Esophagus squamous epithelium (tissue), 5 donors: ENCODE measurements at regions not wholly inside any gene's neighbourhood (a gene's known extent, or its start where the extent isn't known, plus 50 kb on each side); places are given as distances from the start of the nearest gene placed in this dataset.

Source experiments
- DNase-seq: peaks from one replicate; lab custom pipeline; 2025; lab: John Stamatoyannopoulos, UW
- H3K27ac ChIP-seq, 4 donors: fragments of 200-600 bp; sonication (generic); one replicate each; pipeline ENCODE4 v1.5.1; 2016 to 2019; ENCODE audit warnings: mild to moderate bottlenecking in 1 of 4
- H3K27me3 ChIP-seq, 4 donors: fragments of 200-600 bp; sonication (generic); 1 replicate in 3 of 4; 2 replicates in 1 of 4; pipeline versions ENCODE4 v1.5.1 to v1.6.0; 2017 to 2021; ENCODE audit warnings: antibody characterized with exemption in 1 of 4
- H3K36me3 ChIP-seq, 3 donors: fragments of 200-600 bp; sonication (generic); one replicate each; pipeline ENCODE4 v1.5.1; 2016 to 2019
- H3K4me1 ChIP-seq, 3 donors: fragments of 200-600 bp; sonication (generic); one replicate each; pipeline ENCODE4 v1.5.1; 2017 to 2019
- H3K4me3 ChIP-seq, 4 donors: fragments of 200-600 bp; sonication (generic); 1 replicate in 3 of 4; 2 replicates in 1 of 4; pipeline ENCODE4 v1.5.1; 2016 to 2019; ENCODE audit warnings: mild to moderate bottlenecking in 2 of 4, moderate library complexity in 1 of 4
- H3K9me3 ChIP-seq, 3 donors: fragments of 200-600 bp; sonication (generic); one replicate each; pipeline ENCODE4 v1.5.1; 2016 to 2019
- CTCF ChIP-seq, 6 experiments: fragments of 450-650 bp in 4 of 6; fragments of 200-600 bp in 2 of 6; sonication (generic) in 2 of 6; IDR thresholded peaks; one replicate each; pipeline ENCODE4 v1.5.1; 2016 to 2019; ENCODE audit warnings: antibody characterized with exemption in 6 of 6, mild to moderate bottlenecking in 4 of 6, moderate library complexity in 4 of 6
- POLR2A ChIP-seq, 4 donors: fragments of 450-650 bp; IDR thresholded peaks; one replicate each; pipeline ENCODE4 v1.6.1; 2017; ENCODE audit warnings: antibody characterized with exemption in 4 of 4, mild to moderate bottlenecking in 4 of 4, moderate library complexity in 3 of 4
- WGBS, 2 donors: methylation state at CpG; one replicate each; pipeline ENCODE4 v1.1.5; 2018; 5-methylcytosine and 5-hydroxymethylcytosine counted together
- intact Hi-C: fragments of 100-400 bp; cut with DNase I; formaldehyde crosslinking; loops from one replicate; pipeline ENCODE4 v1.15.0; 2022
- donor health status: DM: yes; HTN: yes; CAD: no.

GRCh38 chr18:67705748-67706147, 189.2 kb upstream of the DSEL start:
- TF ChIP-seq CTCF (IDR thresholded peaks at IDR 0.05) (no peak), POLR2A (IDR thresholded peaks at IDR 0.05) (no peak)
- intact Hi-C loops, result no loop called here
- Histone ChIP-seq H3K4me1 (no peaks in the 10 kb centered on the region), H3K4me3 (no peak overlapping the region), H3K27me3 (no peaks in the 10 kb centered on the region), H3K36me3 (no peaks in the 10 kb centered on the region), H3K9me3 (no peaks in the 10 kb centered on the region), H3K27ac (no peak overlapping the region)
- DNase-seq, result no peak
- WGBS, 2 donors, result 75 to 100% methylated on average over 2 of the region's 2 CpGs

DNA sequence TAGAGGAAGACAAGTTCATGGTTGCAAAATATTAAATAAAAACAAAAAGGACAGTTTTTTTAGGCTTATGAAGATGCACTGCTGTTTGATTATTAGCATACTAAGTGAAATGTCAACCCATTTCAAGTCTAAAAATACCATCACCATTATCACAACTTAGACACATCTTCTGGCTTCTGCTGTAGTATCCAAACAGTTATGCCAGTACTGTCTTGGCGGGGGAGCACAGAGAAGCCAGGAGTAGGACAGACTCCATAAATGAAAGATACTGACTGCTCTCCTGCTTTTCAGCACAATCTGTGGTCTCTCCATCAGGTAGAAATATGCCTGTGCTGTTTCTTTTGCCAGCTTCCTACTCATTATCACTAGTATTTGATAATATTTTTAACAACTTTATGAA, 179.2 kb upstream of the DSEL start:
- DNase-seq, result no peak
- H3K4me3 ChIP-seq, result no peak overlapping the region
- no peak overlapping the region for H3K27ac ChIP-seq
- intact Hi-C loops, result no loop called here
- H3K4me1 ChIP-seq, result no peaks in the 10 kb centered on the region
- no peaks in the 10 kb centered on the region for H3K9me3 ChIP-seq
- TF ChIP-seq CTCF (IDR thresholded peaks at IDR 0.05) (no peak), POLR2A (IDR thresholded peaks at IDR 0.05) (no peak)
- no peaks in the 10 kb centered on the region for H3K27me3 ChIP-seq
- no peaks in the 10 kb centered on the region for H3K36me3 ChIP-seq
- 86 to 91% methylated on average over 1 of the region's 1 CpG for WGBS, 2 donors

- H3K27me3 ChIP-seq, result no peaks in the 10 kb centered on the region
- no peaks in the 10 kb centered on the region for H3K36me3 ChIP-seq
- H3K4me3 ChIP-seq, result no peak overlapping the region
- TF ChIP-seq CTCF (IDR thresholded peaks at IDR 0.05), result no peak
- TF ChIP-seq POLR2A (IDR thresholded peaks at IDR 0.05), result no peak
- no peak for DNase-seq
- no peak overlapping the region for H3K27ac ChIP-seq
- intact Hi-C loops, result no loop called here
- WGBS, 2 donors, result 27 to 48% methylated on average over 2 of the region's 2 CpGs
- no peaks in the 10 kb centered on the region for H3K4me1 ChIP-seq
- H3K9me3 ChIP-seq, result no peaks in the 10 kb centered on the region
Measured at GRCh38 chr18:67694787-67695186, 178.3 kb upstream of the DSEL start.

- Histone ChIP-seq H3K4me3 (no peak overlapping the region), H3K36me3 (no peaks in the 10 kb centered on the region), H3K4me1 (no peaks in the 10 kb centered on the region), H3K27me3 (no peaks in the 10 kb centered on the region), H3K27ac (no peak overlapping the region), H3K9me3 (no peaks in the 10 kb centered on the region)
- 85 to 89% methylated on average over 4 of the region's 4 CpGs for WGBS, 2 donors
- TF ChIP-seq POLR2A (IDR thresholded peaks at IDR 0.05) (no peak), CTCF (IDR thresholded peaks at IDR 0.05) (no peak)
- intact Hi-C loops, result no loop called here
- DNase-seq, result no peak
Measured at GRCh38 chr18:67692811-67693210, 176.3 kb upstream of the DSEL start.

DNA sequence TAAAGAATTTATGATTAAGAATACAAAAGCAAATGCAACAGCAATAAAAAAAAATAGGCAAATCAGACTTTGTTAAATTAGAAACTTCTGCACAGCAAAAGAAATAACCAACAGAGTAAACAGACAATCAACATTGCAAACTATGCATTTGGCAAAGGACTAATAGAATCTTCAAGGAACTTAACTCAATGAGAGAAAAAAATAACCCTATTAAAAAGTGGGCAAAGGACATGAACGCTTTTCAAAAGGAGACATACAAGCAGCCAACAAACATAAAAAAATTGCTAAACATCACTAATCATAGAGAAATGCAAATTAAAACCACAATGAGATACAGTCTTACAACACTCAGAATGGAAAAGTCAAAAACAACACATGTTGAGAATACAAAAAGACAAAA, 166.0 kb upstream of the DSEL start:
- DNase-seq, result no peak
- no peak for TF ChIP-seq CTCF (IDR thresholded peaks at IDR 0.05)
- no peak for TF ChIP-seq POLR2A (IDR thresholded peaks at IDR 0.05)
- WGBS, 2 donors, result 76 to 85% methylated on average over 1 of the region's 1 CpG
- intact Hi-C loops, result no loop called here
- no peak overlapping the region for H3K27ac ChIP-seq
- H3K9me3 ChIP-seq, result no peaks in the 10 kb centered on the region
- H3K4me1 ChIP-seq, result no peaks in the 10 kb centered on the region
- H3K36me3 ChIP-seq, result no peaks in the 10 kb centered on the region
- H3K4me3 ChIP-seq, result no peak overlapping the region
- H3K27me3 ChIP-seq, result no peaks in the 10 kb centered on the region
